H1 (cell line): ENCODE measurements at regions not wholly inside any gene's neighbourhood (a gene's known extent, or its start where the extent isn't known, plus 50 kb on each side); places are given as distances from the start of the nearest gene placed in this dataset.

Source experiments
- BACH1 ChIP-seq: IDR thresholded peaks from 2 replicates; pipeline ENCODE4 v1.6.1; 2012; ENCODE audit warnings: low read length, improper control_type of control experiment
- CREB1 ChIP-seq: IDR thresholded peaks from 2 replicates; pipeline ENCODE4 v1.6.1; 2012; ENCODE audit warnings: inconsistent platforms
- CTBP2 ChIP-seq: IDR thresholded peaks from 2 replicates; pipeline ENCODE4 v1.7.0; 2011; ENCODE audit warnings: borderline replicate concordance, mild to moderate bottlenecking, moderate library complexity, mixed read lengths, low read length; ENCODE audit not compliant: insufficient read depth, insufficient read length
- EZH2 ChIP-seq: fragments of 200-600 bp; sonication (generic); IDR thresholded peaks from 2 replicates; pipeline ENCODE4 v1.7.1; 2012; ENCODE audit warnings: low read depth, mild to moderate bottlenecking, moderate library complexity, low read length, inconsistent platforms; ENCODE audit not compliant: severe bottlenecking
- JUN ChIP-seq: IDR thresholded peaks from 2 replicates; pipeline ENCODE4 v1.6.1; 2011; ENCODE audit warnings: low read depth, mild to moderate bottlenecking, improper control_type of control experiment, low read length
- JUND ChIP-seq: IDR thresholded peaks from 2 replicates; pipeline ENCODE4 v1.6.1; 2011; ENCODE audit warnings: mild to moderate bottlenecking, improper control_type of control experiment, low read length
- KDM1A ChIP-seq: fragments of 200-600, 300-600 bp; sonication (generic); IDR thresholded peaks from 2 replicates; pipeline ENCODE4 v1.7.1; 2016; ENCODE audit warnings: mild to moderate bottlenecking, low read length, borderline replicate concordance
- POU5F1 ChIP-seq: IDR thresholded peaks from 2 replicates; pipeline ENCODE4 v1.6.1; 2011; ENCODE audit warnings: low read depth, mild to moderate bottlenecking, low read length, moderate library complexity
- TF ChIP-seq, protein P1 (sequence below): fragments of 300-600 bp; sonication (generic); IDR thresholded peaks from 2 replicates; pipeline ENCODE4 v1.7.1; 2012; ENCODE audit warnings: low read length, moderate library complexity, mild to moderate bottlenecking, inconsistent platforms; ENCODE audit not compliant: insufficient replicate concordance

DNA sequence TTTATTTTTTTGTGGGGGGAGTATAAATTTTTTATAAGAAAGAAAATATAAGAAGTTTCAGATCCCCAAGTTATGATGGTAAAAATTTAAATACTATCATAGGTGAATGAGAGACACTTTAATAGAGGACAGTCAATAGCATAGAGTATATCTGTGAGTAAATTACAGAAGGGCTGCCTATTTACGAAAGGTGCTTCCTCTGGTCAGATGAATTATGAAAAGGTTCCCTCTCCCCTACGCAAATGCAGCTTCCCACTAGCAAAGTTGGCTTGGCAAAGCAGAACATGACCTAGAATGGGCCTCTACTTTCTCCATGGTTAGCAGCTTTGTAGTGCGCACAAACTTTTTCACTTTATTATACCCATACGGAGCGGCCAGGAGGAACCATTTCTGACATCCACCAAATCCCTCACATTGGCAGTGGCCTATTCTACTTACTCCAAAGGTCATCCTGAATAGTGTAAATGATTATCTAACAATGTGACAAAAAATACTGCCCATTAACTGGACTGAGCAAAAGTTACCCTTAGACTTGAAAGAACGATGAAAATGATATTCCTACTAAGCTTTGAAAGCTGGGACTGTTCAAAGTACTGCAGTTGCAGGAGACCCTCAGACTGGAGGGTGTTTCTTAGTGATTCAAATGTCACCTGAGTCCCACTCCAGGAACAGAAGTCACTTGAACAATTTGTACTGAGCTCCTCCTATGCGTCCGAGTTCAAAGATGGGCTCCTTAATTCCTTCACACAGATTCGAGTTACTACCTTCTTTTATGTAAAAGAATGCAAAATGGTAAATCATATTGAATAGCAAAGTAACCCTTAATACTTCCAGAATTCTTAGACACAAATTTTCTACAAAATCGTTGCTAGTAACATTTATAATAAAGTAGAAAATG is 148.5 kb downstream of the NOL4 start (continued):
- TF ChIP-seq, protein P1, sequence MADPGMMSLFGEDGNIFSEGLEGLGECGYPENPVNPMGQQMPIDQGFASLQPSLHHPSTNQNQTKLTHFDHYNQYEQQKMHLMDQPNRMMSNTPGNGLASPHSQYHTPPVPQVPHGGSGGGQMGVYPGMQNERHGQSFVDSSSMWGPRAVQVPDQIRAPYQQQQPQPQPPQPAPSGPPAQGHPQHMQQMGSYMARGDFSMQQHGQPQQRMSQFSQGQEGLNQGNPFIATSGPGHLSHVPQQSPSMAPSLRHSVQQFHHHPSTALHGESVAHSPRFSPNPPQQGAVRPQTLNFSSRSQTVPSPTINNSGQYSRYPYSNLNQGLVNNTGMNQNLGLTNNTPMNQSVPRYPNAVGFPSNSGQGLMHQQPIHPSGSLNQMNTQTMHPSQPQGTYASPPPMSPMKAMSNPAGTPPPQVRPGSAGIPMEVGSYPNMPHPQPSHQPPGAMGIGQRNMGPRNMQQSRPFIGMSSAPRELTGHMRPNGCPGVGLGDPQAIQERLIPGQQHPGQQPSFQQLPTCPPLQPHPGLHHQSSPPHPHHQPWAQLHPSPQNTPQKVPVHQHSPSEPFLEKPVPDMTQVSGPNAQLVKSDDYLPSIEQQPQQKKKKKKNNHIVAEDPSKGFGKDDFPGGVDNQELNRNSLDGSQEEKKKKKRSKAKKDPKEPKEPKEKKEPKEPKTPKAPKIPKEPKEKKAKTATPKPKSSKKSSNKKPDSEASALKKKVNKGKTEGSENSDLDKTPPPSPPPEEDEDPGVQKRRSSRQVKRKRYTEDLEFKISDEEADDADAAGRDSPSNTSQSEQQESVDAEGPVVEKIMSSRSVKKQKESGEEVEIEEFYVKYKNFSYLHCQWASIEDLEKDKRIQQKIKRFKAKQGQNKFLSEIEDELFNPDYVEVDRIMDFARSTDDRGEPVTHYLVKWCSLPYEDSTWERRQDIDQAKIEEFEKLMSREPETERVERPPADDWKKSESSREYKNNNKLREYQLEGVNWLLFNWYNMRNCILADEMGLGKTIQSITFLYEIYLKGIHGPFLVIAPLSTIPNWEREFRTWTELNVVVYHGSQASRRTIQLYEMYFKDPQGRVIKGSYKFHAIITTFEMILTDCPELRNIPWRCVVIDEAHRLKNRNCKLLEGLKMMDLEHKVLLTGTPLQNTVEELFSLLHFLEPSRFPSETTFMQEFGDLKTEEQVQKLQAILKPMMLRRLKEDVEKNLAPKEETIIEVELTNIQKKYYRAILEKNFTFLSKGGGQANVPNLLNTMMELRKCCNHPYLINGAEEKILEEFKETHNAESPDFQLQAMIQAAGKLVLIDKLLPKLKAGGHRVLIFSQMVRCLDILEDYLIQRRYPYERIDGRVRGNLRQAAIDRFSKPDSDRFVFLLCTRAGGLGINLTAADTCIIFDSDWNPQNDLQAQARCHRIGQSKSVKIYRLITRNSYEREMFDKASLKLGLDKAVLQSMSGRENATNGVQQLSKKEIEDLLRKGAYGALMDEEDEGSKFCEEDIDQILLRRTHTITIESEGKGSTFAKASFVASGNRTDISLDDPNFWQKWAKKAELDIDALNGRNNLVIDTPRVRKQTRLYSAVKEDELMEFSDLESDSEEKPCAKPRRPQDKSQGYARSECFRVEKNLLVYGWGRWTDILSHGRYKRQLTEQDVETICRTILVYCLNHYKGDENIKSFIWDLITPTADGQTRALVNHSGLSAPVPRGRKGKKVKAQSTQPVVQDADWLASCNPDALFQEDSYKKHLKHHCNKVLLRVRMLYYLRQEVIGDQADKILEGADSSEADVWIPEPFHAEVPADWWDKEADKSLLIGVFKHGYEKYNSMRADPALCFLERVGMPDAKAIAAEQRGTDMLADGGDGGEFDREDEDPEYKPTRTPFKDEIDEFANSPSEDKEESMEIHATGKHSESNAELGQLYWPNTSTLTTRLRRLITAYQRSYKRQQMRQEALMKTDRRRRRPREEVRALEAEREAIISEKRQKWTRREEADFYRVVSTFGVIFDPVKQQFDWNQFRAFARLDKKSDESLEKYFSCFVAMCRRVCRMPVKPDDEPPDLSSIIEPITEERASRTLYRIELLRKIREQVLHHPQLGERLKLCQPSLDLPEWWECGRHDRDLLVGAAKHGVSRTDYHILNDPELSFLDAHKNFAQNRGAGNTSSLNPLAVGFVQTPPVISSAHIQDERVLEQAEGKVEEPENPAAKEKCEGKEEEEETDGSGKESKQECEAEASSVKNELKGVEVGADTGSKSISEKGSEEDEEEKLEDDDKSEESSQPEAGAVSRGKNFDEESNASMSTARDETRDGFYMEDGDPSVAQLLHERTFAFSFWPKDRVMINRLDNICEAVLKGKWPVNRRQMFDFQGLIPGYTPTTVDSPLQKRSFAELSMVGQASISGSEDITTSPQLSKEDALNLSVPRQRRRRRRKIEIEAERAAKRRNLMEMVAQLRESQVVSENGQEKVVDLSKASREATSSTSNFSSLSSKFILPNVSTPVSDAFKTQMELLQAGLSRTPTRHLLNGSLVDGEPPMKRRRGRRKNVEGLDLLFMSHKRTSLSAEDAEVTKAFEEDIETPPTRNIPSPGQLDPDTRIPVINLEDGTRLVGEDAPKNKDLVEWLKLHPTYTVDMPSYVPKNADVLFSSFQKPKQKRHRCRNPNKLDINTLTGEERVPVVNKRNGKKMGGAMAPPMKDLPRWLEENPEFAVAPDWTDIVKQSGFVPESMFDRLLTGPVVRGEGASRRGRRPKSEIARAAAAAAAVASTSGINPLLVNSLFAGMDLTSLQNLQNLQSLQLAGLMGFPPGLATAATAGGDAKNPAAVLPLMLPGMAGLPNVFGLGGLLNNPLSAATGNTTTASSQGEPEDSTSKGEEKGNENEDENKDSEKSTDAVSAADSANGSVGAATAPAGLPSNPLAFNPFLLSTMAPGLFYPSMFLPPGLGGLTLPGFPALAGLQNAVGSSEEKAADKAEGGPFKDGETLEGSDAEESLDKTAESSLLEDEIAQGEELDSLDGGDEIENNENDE: no peak
- no peak for TF ChIP-seq POU5F1
- TF ChIP-seq KDM1A: no peak
- no peak for TF ChIP-seq CTBP2
- no peak for TF ChIP-seq BACH1
- TF ChIP-seq JUND: no peak
- TF ChIP-seq JUN: no peak
- no peak for TF ChIP-seq CREB1
- no peak for TF ChIP-seq EZH2
- TF ChIP-seq, all 59 proteins: peak for 0
